KBM-7 (cell line): ENCODE measurements at regions not wholly inside any gene's neighbourhood (a gene's known extent, or its start where the extent isn't known, plus 50 kb on each side); places are given as distances from the start of the nearest gene placed in this dataset.
"Not testable (repeated sequence)": the region's sequence is repeated elsewhere in the genome, so short reads cannot be mapped to it uniquely, and the experiment has no call there.

Experiments
- DNase-seq: peaks from one replicate; pipeline ENCODE4 v3.0.0-alpha.2; 2015
- in situ Hi-C: fragments of 300-500 bp; cut with MboI; formaldehyde crosslinking; loops from 2 replicates; pipeline ENCODE4 v1.14.3; 2020; ENCODE audit warnings: low sequenced_read_pairs, low pct_unique_long_range_greater_than_20kb, mixed read lengths

DNA sequence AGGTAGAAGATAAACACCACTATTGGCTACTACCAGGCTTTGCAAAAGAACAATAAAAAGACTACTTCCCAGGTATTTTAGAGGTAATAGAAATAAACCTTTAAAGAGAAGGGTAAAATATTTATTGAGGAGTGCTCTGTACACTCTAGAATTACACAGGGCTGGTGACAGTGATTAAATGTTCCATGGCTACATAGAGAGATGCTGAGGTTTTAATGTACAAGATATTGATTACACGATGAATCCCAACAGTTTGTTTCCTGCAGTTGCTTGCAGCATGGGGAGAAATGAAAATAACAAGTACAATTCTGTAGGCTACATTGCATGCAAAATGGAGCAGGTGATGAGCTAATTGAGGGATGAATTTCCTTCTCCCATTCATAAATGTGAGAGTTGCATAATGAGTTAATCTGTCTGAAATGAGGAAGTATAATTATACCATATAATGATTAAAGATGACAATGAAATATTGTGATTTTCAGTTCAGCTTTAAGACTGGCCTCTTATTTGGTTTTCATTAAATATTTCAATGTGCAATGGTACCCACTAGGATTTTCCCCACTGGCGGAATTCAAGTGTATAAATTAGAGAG is 266.1 kb downstream of the SOCS6 start:
- DNase-seq: no peak
- in situ Hi-C loops: no loop called here

- no peak for DNase-seq
- in situ Hi-C loops: no loop called here
Observed at GRCh38 chr18:70553936-70554260, 265.1 kb downstream of the SOCS6 start.

DNA sequence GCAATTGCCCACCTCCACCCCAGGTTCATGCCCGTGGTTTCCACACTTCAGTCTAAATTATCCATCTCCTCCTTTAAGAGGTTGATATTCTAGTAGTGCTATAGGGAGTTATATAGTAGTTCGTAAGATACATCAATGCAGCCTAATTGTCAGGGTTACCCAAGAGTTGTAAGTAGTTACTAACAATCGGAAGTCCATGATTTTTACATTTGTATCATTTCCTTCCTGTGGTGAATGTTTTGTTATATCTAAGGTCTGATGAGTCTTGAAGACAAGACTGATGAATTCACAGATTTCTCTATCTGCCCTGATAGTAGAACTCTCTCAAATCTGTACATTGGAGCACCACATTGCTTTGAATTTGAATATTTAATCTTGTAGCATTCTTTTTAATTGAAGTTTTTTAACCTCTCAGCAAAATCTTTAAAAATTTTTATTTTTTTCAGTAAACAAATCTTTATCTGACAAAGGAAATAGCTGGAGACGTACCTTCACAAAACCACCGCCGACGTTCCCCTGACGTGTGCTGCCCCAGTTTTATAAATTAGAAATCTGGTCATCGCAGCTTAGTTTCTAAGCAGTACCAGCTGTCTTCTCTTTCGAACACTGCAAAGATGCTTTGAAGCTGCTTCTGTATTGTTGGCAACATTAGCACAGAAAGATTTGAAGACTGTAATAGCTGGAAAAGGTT is 264.5 kb downstream of the SOCS6 start:
- no peak for DNase-seq
- in situ Hi-C loops: no loop called here

GRCh38 chr18:70536370-70537062 is 247.7 kb downstream of the SOCS6 start:
- DNase-seq: no peak
- in situ Hi-C loops: no loop called here

DNA sequence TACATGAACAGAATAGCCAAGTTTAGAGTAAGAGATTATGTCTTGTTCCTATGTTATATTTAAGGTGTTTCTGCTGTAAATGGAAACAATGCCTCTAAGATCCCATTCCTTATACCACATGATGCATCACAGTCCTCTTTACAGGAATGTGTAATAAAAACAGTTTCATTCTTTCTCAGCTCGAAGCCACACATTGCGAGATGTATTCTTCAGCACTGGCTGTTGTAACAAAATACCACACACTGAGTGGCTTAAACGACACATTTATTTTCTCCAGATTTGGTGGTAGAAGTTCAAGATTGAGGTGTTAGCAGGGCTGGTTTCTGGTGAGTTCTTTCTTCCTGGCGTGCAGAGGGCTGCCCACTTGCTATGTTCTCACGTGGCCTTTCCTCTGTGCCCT is 246.2 kb downstream of the SOCS6 start:
- in situ Hi-C loops: no loop called here
- no peak for DNase-seq

- in situ Hi-C loops, DNase-seq: not testable (repeated sequence)
Observed at GRCh38 chr18:70525322-70525721, 236.5 kb downstream of the SOCS6 start.

DNA sequence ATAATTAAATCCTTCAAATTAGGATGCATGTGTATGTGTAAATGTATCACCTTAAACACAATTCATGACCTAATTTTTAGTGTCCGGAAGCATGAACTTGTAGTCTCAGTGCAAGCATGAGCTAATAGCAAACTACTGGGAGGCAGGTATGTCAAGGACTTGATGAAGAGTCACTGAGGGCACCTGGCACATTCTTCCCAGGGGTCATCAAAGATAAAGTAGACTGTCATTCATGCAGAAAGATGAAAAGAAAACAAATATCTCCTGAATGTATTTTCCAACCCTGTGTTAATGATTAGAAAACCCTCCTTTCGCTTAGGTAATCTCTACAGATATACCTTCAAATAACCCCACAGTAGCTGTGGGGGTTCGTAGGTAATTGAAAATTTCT is 234.9 kb downstream of the SOCS6 start:
- in situ Hi-C loops: no loop called here

GRCh38 chr18:70523035-70523791 is 234.4 kb downstream of the SOCS6 start:
- in situ Hi-C loops: no loop called here
- no peak for DNase-seq

More for the DNA sequence above, 234.9 kb downstream of the SOCS6 start:
- no peak for DNase-seq

DNA sequence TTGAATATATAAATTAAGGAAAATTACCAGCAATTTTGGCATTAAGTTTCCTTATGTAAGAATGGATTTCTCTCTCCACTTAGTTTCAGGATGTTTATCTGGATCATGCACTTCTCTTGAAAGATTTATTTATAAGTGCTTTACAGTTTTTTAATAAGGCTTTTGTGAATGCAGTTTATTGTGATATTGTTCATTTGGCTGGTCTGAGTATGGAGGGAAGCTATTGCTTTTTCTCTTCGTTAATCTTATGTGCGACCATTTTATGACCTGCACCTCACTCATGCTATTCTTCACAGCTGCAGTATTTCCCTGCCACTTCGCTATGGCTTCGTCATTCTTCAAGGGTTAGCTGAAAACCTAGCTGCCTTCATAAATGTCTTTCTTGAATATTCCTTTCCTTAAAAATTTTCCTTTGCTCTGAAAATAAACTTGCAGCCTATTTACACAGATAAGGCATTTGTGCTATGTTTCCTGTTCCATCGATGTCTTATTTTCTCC is 233.4 kb downstream of the SOCS6 start:
- DNase-seq: no peak
- in situ Hi-C loops: no loop called here

DNA sequence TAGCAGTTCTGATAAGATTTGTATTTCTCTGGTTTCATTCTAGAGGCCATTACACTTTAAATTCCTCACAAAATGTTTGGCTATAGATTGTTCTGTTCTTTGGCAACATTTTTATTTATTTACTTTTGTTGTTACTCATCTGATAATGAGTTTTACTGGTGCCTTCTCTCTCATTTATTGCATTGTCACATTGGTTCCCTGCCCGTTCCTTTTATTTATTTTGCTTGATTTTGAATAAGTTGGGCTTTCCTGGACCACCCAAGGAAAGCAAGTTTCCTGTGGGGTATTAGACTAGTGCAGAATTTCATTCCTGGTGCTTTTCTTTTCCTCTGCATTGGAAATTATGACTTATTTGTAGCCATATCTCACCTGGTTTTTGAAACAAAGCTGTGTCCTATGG is 232.0 kb downstream of the SOCS6 start:
- in situ Hi-C loops: no loop called here
- no peak for DNase-seq

DNA sequence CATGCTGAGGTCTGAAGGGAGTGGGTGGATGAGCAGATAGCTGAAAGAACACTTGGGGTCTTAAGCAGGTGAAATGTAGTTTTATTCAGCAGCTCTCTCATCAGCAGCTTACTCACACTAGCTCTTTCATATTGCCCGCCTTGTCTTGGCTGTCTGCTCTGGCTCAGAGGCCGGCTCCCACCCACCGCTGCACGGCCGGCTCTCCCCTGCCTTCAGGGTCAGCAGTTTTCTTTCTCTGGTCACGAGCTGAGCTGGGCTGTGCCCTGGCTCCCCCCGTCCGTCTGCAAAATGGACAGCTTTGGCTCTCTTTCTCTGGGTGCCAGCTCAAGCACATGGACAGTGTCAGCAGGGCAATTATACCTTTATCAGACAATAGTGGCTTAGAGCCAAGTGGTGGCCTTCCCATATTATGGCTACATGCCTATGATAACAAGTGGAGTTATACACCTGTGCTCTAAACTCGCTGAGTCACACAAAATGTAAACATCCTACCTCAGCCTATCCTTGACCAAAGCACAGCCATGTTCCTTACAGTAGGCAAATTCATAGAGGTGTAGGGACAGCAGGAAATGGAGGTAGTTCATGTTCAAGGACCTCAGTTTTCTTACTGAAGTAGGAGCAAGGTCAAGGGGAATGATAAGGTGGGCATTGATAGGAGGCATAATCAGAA is 224.8 kb downstream of the SOCS6 start:
- in situ Hi-C loops: no loop called here
- no peak for DNase-seq

DNA sequence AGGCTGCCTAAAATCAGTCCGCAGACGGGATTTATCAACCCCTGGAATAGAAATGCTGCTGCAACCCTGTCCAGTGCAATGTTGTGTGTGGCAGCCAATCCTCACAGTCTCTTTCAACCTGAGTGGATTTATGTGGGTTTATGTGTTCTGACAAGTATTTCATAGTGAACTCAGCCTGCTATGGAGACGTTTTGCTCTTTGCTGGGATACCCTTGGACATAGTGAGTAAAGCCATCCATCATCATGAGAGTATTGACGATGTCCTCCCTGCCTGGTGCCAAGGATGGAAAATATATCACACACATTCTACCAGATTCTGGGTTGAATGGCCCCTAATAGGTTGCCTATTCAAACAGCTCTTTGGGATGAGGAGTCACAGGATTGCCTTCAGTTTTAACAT is 219.1 kb downstream of the SOCS6 start:
- in situ Hi-C loops: no loop called here
- no peak for DNase-seq

- DNase-seq: no peak
- in situ Hi-C loops: no loop called here
Observed at GRCh38 chr18:70506511-70506910, 217.7 kb downstream of the SOCS6 start.

DNA sequence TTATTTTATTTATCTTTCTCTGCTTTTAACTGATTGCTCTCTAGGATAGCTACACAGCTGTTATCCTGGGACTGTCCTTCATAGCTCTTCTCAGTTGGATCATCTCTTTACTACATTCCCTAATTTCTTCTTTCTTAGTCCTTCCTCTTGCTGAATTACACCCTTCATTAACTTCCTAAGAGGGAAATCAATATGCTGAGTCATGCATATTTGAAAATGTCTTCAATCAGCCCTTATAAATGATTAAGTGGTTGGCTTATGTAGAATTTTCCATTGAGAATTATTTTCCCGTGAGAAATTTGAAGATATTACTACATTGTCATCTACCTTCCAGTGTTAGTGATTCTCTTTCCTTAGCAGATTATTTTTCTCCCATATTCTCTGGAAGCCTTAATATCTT is 214.2 kb downstream of the SOCS6 start:
- DNase-seq: no peak
- in situ Hi-C loops: no loop called here

DNA sequence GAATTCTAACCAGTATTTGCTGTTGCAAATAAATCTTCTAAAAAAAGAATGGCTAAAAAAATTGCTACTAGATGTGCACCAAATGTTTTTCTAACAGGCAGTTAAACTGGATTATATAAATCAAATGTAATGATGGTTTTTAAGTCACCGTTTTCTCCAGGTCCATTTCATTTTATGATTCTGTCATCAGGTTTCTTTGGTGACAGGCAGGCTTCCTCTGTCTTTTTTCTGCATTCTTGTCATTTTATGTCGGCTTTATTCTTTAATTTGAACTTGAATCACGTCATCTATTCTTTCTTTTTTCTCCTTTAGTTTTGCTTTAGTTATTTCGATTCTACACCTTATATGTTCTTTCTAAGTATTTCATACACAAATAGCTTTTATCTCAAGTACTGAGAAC is 212.5 kb downstream of the SOCS6 start:
- in situ Hi-C loops: no loop called here
- DNase-seq: no peak

GRCh38 chr18:70500748-70501147 is 211.9 kb downstream of the SOCS6 start:
- in situ Hi-C loops: no loop called here
- DNase-seq: no peak

DNA sequence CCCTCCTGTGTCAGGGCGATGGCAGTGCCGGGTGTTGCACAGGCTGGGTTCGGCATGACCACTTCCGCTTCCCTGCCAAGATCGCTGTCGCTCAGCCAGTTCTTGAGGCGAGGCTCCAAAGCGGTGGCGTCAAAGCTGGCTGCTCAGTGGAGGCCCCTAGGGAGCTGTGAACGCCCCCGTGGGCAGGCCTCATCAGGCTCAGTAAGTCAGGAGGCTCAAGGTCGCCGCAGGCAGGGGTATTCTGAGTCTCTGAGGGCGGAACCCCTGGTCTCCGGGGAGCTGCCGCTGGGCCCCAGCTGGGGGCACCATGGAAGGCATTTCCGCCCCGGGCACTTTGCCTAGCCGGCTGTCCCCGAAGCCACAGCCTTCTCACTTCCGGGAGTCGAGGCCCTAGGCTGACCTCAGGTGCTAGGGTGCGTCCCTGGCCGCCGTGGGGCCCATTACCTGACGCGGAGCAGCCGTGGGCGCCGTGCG is 210.4 kb downstream of the SOCS6 start:
- DNase-seq: no peak

GRCh38 chr18:70496353-70497294 is 207.8 kb downstream of the SOCS6 start:
- no peak for DNase-seq
- in situ Hi-C loops: no loop called here

More for the DNA sequence above, 210.4 kb downstream of the SOCS6 start:
- in situ Hi-C loops: no loop called here
